GM12878 (cell line): ENCODE measurements at regions not wholly inside any gene's neighbourhood (a gene's known extent, or its start where the extent isn't known, plus 50 kb on each side); places are given as distances from the start of the nearest gene placed in this dataset.

Experiments
- ATAC-seq: fragments of 200-7000 bp; cut with Tn5 transposase; 3 replicates; pipeline ENCODE4 v1.9.1; 2020; ENCODE audit warnings: mild to moderate bottlenecking, moderate library complexity
- BruUV-seq: library from RNA; stranded (reverse); fragments of 400-500 nt; replicated peaks from 2 replicates; lab custom pipeline; 2021; lab: Mats Ljungman, UMichigan
- CTCF ChIA-PET: fragments of 300-600 bp; sonication (Branson Sonifier 250); formaldehyde crosslinking; extraction: SDS; loops from one replicate; lab custom pipeline; 2021; ENCODE audit warnings: inconsistent platforms; lab: Yijun Ruan, JAX
- POLR2A ChIA-PET: fragments of 350-600 bp; formaldehyde crosslinking; extraction: SDS; loops from one replicate; lab custom pipeline; 2021; ENCODE audit warnings: inconsistent platforms; lab: Charles Lee
- RAD21 ChIA-PET: fragments of 300-600 bp; sonication (Branson Sonifier 250); formaldehyde crosslinking; loops from one replicate; lab custom pipeline; 2023; ENCODE audit warnings: antibody characterized with exemption; ENCODE audit not compliant: unreplicated experiment; lab: Charles Lee
- SMC1A ChIA-PET: fragments of 300-600 bp; sonication (Branson Sonifier 250); formaldehyde crosslinking; loops from one replicate; lab custom pipeline; 2023; ENCODE audit not compliant: unreplicated experiment, uncharacterized antibody; lab: Charles Lee
- DNase-seq: peaks from one replicate; pipeline ENCODE4 v3.0.0-alpha.2; 2011; ENCODE audit warnings: low read depth, low spot score
- FAIRE-seq: peaks from 3 replicates; lab custom pipeline; 2011; peaks lifted over from hg19 to GRCh38; lab: Jason Lieb, UNC
- H2AFZ ChIP-seq: 2 replicates; pipeline ENCODE4 v1.6.0; 2011; ENCODE audit warnings: low read depth, low read length, control low read depth; ENCODE audit not compliant: control insufficient read depth
- H3K27ac ChIP-seq: 2 replicates; pipeline ENCODE4 v1.5.1; 2011; ENCODE audit warnings: control low read depth; ENCODE audit not compliant: control insufficient read depth, insufficient read depth
- H3K27me3 ChIP-seq, 2 experiments: replicated peaks in 1 of 2; 2 replicates each; pipeline versions ENCODE4 v1.6.0 to v1.6.1; 2011; ENCODE audit warnings: low read length in 1 of 2; ENCODE audit not compliant: control insufficient read depth in 2 of 2, insufficient read depth in 2 of 2
- H3K36me3 ChIP-seq, 2 experiments: 2 replicates each; pipeline ENCODE4 v1.5.1; 2011; ENCODE audit warnings: low read length in 1 of 2; ENCODE audit not compliant: control insufficient read depth in 2 of 2, insufficient read depth in 2 of 2
- H3K4me1 ChIP-seq: 2 replicates; pipeline ENCODE4 v1.6.1; 2011; ENCODE audit warnings: mild to moderate bottlenecking, low read length, moderate library complexity, mixed read lengths; ENCODE audit not compliant: control insufficient read depth, insufficient read depth
- H3K4me2 ChIP-seq: 2 replicates; pipeline ENCODE4 v1.6.0; 2011; ENCODE audit warnings: control low read depth; ENCODE audit not compliant: control insufficient read depth, insufficient read depth
- H3K4me3 ChIP-seq: fragments of 200-600 bp; sonication (generic); 2 replicates; pipeline ENCODE4 v1.5.1; 2016
- H3K79me2 ChIP-seq: 2 replicates; pipeline ENCODE4 v1.6.0; 2011; ENCODE audit warnings: low read length; ENCODE audit not compliant: control insufficient read depth, insufficient read depth
- H3K9ac ChIP-seq: 2 replicates; pipeline ENCODE4 v1.8.0; 2011; ENCODE audit warnings: low read length, control low read depth, mixed read lengths; ENCODE audit not compliant: control insufficient read depth, insufficient read depth
- H3K9me3 ChIP-seq: replicated peaks from 3 replicates; pipeline ENCODE4 v1.5.1; 2011; ENCODE audit warnings: mild to moderate bottlenecking, low read length; ENCODE audit not compliant: control insufficient read depth, insufficient read depth
- H4K20me1 ChIP-seq: 2 replicates; pipeline ENCODE4 v1.6.0; 2011; ENCODE audit not compliant: control insufficient read depth, insufficient read depth
- E2F4 ChIP-seq: IDR thresholded peaks from 2 replicates; pipeline ENCODE4 v1.6.1; 2012; ENCODE audit warnings: low read depth, low read length, improper control_type of control experiment
- EED ChIP-seq: sonication (generic); IDR thresholded peaks from 2 replicates; pipeline ENCODE4 v1.6.1; 2016; ENCODE audit warnings: antibody characterized with exemption, low read depth
- KAT2A ChIP-seq: conservative IDR thresholded peaks from 2 replicates; pipeline ENCODE4 v1.6.1; 2011; ENCODE audit warnings: low read depth, low read length; ENCODE audit not compliant: control insufficient read depth
- KDM1A ChIP-seq: fragments of 200-600 bp; sonication (generic); IDR thresholded peaks from 2 replicates; pipeline ENCODE4 v1.6.1; 2016; ENCODE audit warnings: borderline replicate concordance
- SRF ChIP-seq, 2 experiments: IDR thresholded peaks; 2 replicates each; pipeline ENCODE4 v1.6.1; 2011; ENCODE audit warnings: low read depth in 2 of 2, low read length in 2 of 2, mild to moderate bottlenecking in 1 of 2, moderate library complexity in 1 of 2
- STAT1 ChIP-seq: fragments of 450-650 bp; conservative IDR thresholded peaks from 2 replicates; pipeline ENCODE4 v1.6.1; 2014; ENCODE audit warnings: antibody characterized with exemption, mild to moderate bottlenecking
- whole genome bisulfite sequencing: methylation state at CpG from one replicate; pipeline ENCODE4 v1.1.6; 2016; ENCODE audit warnings: low lambda C conversion rate; ENCODE audit not compliant: insufficient replicate concordance, insufficient coverage; ENCODE audit errors: missing lambda C conversion rate; 5-methylcytosine and 5-hydroxymethylcytosine counted together
- in situ Hi-C: fragments of 300-500 bp; cut with MboI; formaldehyde crosslinking; loops from 9 replicates; pipeline ENCODE4 v1.14.3; 2018; ENCODE audit warnings: mixed read lengths
- intact Hi-C: fragments of 100-400 bp; cut with micrococcal nuclease; formaldehyde crosslinking; loops from one replicate; pipeline ENCODE4 v1.14.2; 2022; ENCODE audit not compliant: unreplicated experiment
- TF ChIP-seq, protein P1 (sequence below): IDR thresholded peaks from 2 replicates; pipeline ENCODE4 v1.6.1; 2011; ENCODE audit warnings: mild to moderate bottlenecking, low read depth, low read length, moderate library complexity; ENCODE audit not compliant: insufficient replicate concordance
- TF ChIP-seq, protein P2 (sequence below): fragments of 450-650 bp; IDR thresholded peaks from 2 replicates; pipeline ENCODE4 v1.6.1; 2017; ENCODE audit warnings: mild to moderate bottlenecking, moderate library complexity
- TF ChIP-seq, protein P3 (sequence below): fragments of 450-650 bp; IDR thresholded peaks from 2 replicates; pipeline ENCODE4 v1.6.1; 2018; ENCODE audit warnings: borderline replicate concordance, mild to moderate bottlenecking; ENCODE audit not compliant: partially characterized antibody

DNA sequence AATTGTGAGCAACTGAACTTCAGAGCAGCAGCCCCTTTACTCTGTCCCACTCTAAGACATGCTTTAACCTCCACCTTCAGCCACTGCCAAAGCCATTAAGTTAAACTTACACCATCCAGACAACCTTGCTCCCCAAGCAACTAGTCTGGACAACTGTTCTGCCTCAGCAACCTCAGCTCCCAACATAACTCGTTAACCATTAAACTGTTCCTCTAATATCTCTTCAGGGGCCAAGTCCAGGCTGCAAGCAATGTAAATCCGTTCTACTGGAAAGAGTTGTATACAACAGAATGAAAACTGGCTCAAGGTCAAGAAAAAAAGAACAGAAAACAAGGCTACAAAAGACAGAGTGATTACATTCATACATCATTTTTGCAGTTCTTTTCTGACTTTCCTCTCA, 131.7 kb upstream of the TARS1 start (continued):
- no peak for TF ChIP-seq STAT1
- TF ChIP-seq, protein P1, sequence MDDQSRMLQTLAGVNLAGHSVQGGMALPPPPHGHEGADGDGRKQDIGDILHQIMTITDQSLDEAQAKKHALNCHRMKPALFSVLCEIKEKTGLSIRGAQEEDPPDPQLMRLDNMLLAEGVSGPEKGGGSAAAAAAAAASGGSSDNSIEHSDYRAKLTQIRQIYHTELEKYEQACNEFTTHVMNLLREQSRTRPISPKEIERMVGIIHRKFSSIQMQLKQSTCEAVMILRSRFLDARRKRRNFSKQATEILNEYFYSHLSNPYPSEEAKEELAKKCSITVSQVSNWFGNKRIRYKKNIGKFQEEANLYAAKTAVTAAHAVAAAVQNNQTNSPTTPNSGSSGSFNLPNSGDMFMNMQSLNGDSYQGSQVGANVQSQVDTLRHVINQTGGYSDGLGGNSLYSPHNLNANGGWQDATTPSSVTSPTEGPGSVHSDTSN, result no peak
- no peak for TF ChIP-seq KAT2A
- no peak for TF ChIP-seq SRF (IDR thresholded peaks at IDR 0.05; ENCODE audit: low read depth in 2 of 2, low read length in 2 of 2)
- TF ChIP-seq KDM1A, result no peak
- no peak for TF ChIP-seq E2F4

- ATAC-seq (no peak), DNase-seq (no peak), FAIRE-seq (no peak)
- 3% methylated on average over 3 of the region's 3 CpGs for WGBS
- ChIA-PET RAD21 (no interaction called here), SMC1A (interaction anchor here (1.1 kb wide), 1 partner anchor 263 kb away, joined by 3 read pairs; no protein-coding TSS in a partner anchor), POLR2A (interaction anchor here (0.5 to 0.6 kb wide), 2 partner anchors 124 to 603 kb away, joined by 3 to 6 read pairs; no protein-coding TSS in a partner anchor), CTCF (interaction anchor here (0.9 to 1.5 kb wide), 3 partner anchors 9 to 10 kb away, joined by 3 to 6 read pairs (median 5); no protein-coding TSS in a partner anchor)
- H3K36me3 ChIP-seq, result no peaks in the 10 kb centered on the region
- H4K20me1 ChIP-seq, result no peaks in the 10 kb centered on the region
- in situ Hi-C loops (no loop called here), intact Hi-C loops (no loop called here)
- no peak overlapping the region for H3K4me2 ChIP-seq
- H3K4me3 ChIP-seq, result no peak overlapping the region
- H3K79me2 ChIP-seq, result no peaks in the 10 kb centered on the region
- H3K4me1 ChIP-seq, result no peaks in the 10 kb centered on the region
- no peaks in the 10 kb centered on the region for H3K27me3 ChIP-seq
- H3K9me3 ChIP-seq, result no peaks in the 10 kb centered on the region; the same call in 2 of the 3 replicates
- H2AFZ ChIP-seq, result no peak overlapping the region
- TF ChIP-seq, protein P2, sequence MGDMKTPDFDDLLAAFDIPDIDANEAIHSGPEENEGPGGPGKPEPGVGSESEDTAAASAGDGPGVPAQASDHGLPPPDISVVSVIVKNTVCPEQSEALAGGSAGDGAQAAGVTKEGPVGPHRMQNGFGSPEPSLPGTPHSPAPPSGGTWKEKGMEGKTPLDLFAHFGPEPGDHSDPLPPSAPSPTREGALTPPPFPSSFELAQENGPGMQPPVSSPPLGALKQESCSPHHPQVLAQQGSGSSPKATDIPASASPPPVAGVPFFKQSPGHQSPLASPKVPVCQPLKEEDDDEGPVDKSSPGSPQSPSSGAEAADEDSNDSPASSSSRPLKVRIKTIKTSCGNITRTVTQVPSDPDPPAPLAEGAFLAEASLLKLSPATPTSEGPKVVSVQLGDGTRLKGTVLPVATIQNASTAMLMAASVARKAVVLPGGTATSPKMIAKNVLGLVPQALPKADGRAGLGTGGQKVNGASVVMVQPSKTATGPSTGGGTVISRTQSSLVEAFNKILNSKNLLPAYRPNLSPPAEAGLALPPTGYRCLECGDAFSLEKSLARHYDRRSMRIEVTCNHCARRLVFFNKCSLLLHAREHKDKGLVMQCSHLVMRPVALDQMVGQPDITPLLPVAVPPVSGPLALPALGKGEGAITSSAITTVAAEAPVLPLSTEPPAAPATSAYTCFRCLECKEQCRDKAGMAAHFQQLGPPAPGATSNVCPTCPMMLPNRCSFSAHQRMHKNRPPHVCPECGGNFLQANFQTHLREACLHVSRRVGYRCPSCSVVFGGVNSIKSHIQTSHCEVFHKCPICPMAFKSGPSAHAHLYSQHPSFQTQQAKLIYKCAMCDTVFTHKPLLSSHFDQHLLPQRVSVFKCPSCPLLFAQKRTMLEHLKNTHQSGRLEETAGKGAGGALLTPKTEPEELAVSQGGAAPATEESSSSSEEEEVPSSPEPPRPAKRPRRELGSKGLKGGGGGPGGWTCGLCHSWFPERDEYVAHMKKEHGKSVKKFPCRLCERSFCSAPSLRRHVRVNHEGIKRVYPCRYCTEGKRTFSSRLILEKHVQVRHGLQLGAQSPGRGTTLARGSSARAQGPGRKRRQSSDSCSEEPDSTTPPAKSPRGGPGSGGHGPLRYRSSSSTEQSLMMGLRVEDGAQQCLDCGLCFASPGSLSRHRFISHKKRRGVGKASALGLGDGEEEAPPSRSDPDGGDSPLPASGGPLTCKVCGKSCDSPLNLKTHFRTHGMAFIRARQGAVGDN, result no peak
- TF ChIP-seq EED, result no peak
- TF ChIP-seq, protein P3, sequence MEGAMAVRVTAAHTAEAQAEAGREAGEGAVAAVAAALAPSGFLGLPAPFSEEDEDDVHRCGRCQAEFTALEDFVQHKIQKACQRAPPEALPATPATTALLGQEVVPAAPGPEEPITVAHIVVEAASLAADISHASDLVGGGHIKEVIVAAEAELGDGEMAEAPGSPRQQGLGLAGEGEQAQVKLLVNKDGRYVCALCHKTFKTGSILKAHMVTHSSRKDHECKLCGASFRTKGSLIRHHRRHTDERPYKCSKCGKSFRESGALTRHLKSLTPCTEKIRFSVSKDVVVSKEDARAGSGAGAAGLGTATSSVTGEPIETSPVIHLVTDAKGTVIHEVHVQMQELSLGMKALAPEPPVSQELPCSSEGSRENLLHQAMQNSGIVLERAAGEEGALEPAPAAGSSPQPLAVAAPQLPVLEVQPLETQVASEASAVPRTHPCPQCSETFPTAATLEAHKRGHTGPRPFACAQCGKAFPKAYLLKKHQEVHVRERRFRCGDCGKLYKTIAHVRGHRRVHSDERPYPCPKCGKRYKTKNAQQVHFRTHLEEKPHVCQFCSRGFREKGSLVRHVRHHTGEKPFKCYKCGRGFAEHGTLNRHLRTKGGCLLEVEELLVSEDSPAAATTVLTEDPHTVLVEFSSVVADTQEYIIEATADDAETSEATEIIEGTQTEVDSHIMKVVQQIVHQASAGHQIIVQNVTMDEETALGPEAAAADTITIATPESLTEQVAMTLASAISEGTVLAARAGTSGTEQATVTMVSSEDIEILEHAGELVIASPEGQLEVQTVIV, result no peak
- no peak for TF ChIP-seq KDM1A
- BruUV-seq, result no TSS peak
- no peak overlapping the region for H3K9ac ChIP-seq
- no peak overlapping the region for H3K27ac ChIP-seq
Measured at GRCh38 chr5:33309536-33310345, 131.0 kb upstream of the TARS1 start.
